ENCODE measurements at regions not wholly inside any gene's neighbourhood (a gene's known extent, or its start where the extent isn't known, plus 50 kb on each side); places are given as distances from the start of the nearest gene placed in this dataset.

DNA sequence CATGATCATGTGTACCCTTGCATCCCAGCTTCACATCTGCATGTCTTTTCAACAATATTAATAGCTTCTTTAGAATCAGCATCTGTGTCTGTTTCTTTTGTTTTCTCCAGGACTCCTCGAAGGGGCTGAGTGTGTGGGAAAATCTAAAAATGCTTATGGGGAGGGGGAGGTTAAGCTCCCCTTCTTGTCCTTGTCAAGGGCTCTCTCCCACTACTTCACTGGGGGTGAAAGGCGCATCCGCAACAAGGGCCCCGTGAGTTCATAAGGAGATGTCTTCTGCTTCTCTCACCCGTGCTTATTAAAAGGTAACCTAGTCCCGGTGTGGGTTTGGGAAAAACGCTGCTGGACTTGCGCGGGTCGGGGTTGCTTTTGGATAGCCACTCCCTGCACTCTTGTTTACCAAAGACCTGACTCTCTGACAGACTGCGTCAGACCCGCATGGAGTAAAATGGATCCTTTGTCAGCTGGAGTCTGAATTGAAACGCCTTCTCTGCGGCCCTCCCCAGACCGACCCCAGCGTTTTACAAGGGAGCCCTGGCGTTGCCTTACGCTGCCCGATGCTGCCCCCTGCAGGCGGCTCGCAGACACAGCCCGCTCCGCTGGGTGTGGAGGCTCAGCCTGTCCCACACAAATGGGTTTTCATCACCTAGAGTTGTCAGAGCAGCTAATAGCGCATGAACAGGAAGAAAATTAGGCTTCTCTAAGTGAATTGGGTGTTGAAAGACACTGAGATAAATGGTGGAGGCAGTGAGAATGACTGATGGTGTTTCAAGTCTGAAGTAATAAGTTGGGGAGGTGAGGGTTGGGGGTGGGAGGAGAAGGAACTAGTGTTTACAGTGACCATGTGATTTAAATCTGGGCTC is 53.8 kb downstream of the IER5 start:
- TF ChIP-seq POLR2A (IDR thresholded peaks at IDR 0.05): no peak
- TF ChIP-seq, protein P1, sequence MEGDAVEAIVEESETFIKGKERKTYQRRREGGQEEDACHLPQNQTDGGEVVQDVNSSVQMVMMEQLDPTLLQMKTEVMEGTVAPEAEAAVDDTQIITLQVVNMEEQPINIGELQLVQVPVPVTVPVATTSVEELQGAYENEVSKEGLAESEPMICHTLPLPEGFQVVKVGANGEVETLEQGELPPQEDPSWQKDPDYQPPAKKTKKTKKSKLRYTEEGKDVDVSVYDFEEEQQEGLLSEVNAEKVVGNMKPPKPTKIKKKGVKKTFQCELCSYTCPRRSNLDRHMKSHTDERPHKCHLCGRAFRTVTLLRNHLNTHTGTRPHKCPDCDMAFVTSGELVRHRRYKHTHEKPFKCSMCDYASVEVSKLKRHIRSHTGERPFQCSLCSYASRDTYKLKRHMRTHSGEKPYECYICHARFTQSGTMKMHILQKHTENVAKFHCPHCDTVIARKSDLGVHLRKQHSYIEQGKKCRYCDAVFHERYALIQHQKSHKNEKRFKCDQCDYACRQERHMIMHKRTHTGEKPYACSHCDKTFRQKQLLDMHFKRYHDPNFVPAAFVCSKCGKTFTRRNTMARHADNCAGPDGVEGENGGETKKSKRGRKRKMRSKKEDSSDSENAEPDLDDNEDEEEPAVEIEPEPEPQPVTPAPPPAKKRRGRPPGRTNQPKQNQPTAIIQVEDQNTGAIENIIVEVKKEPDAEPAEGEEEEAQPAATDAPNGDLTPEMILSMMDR (IDR thresholded peaks at IDR 0.05): peak; percentile 93 to 99 (median 98)

Measured in gastroesophageal sphincter (tissue), 3 donors.